ENCODE measurements at regions not wholly inside any gene's neighbourhood (a gene's known extent, or its start where the extent isn't known, plus 50 kb on each side); places are given as distances from the start of the nearest gene placed in this dataset.

DNA sequence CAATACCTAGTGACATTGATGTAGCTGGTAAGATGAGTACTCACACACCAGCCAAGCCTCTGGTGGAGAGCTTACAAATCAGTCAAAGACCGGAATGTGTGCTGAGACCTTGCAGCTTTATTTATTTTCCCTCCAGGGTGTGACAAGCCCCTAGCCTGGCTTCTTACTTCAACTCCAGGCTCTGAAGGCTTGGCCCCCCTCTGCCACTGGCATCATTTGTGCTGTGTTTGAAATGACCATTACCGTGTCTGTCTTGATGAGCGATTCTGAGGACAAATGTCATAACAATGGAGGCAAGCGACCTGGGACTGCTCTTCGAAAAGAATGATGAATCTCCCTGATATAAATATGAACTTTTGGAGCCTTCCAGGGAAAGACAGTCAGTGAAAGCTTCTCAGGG lies 749.9 kb upstream of the HS6ST1 start:
- Histone ChIP-seq H2AFZ (ENCODE audit: low read length) (no peak overlapping the region), H3K27ac (ENCODE audit: low read length) (no peak overlapping the region), H3K4me1 (ENCODE audit: insufficient read depth, low read length) (no peaks in the 10 kb centered on the region), H3K9me3 (ENCODE audit: low read length) (no peaks in the 10 kb centered on the region), H3K4me2 (ENCODE audit: low read length) (no peak overlapping the region), H3F3A (ENCODE audit: low read length, unreplicated experiment) (no peaks in the 10 kb centered on the region), H3K9ac (ENCODE audit: low read length) (no peak overlapping the region), H4K20me1 (ENCODE audit: low read length) (no peaks in the 10 kb centered on the region), H3K79me2 (ENCODE audit: low read length) (no peaks in the 10 kb centered on the region), H3K4me3 (ENCODE audit: low read length) (no peak overlapping the region), H3K9me2 (replicated peaks; ENCODE audit: low read length) (no peaks in the 10 kb centered on the region), H3K27me3 (ENCODE audit: low read length) (no peaks in the 10 kb centered on the region), H3K36me3 (ENCODE audit: low read depth, low read length) (no peaks in the 10 kb centered on the region)
- BruUV-seq (replicated peaks), result no TSS peak
- ChIA-PET CTCF (no interaction called here), POLR2A (ENCODE audit: unreplicated experiment) (no interaction called here)
- no peak for TF ChIP-seq EZH2phosphoT487 (IDR thresholded peaks at IDR 0.05; ENCODE audit: borderline replicate concordance, low read length)
- TF ChIP-seq EZH2 (IDR thresholded peaks at IDR 0.05; ENCODE audit: low read length, unreplicated experiment), result no peak
- TF ChIP-seq, protein P1, sequence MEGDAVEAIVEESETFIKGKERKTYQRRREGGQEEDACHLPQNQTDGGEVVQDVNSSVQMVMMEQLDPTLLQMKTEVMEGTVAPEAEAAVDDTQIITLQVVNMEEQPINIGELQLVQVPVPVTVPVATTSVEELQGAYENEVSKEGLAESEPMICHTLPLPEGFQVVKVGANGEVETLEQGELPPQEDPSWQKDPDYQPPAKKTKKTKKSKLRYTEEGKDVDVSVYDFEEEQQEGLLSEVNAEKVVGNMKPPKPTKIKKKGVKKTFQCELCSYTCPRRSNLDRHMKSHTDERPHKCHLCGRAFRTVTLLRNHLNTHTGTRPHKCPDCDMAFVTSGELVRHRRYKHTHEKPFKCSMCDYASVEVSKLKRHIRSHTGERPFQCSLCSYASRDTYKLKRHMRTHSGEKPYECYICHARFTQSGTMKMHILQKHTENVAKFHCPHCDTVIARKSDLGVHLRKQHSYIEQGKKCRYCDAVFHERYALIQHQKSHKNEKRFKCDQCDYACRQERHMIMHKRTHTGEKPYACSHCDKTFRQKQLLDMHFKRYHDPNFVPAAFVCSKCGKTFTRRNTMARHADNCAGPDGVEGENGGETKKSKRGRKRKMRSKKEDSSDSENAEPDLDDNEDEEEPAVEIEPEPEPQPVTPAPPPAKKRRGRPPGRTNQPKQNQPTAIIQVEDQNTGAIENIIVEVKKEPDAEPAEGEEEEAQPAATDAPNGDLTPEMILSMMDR (conservative IDR thresholded peaks at IDR 0.05; ENCODE audit: low read depth, low read length), result no peak
- DNase-seq, result no peak
- intact Hi-C loops (cut with micrococcal nuclease), result no loop called here
- no peak for ATAC-seq

DNA sequence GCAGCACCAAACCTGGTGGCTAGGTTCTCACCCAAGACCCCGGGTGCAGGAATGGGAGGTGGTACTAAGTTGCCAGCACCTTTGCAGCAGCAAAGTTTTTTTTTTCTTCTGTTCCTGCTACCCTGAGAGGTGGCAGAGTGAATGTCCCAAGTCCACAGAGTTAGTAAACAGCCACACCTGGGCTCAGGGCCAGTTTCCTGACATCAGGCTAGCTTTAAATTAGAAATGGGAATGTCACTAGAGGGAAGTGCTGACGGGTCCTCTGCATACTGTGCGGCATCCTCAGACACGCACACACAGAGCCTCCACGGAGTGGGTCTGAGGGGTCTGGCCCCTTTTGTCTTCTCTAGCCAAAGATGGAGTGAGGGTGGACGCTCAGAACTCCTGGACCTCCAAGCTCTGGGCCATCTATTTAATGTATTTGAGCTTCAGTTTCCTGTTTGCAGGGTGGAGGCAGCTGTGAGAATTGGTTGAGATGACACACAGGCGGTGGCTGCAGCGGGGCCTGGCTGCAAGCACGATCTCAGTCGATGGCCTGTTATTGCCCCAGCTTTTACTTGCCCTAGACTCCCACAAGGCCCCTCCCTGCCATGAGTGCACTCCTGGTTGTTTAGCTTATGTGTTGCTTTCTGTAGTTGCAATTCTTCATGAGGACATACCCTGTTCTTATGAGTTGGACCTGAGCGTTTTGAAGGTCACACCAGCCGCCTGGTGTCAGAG lies 751.4 kb upstream of the HS6ST1 start:
- CTCF ChIA-PET, result no interaction called here
- ATAC-seq (no peak), DNase-seq (no peak)
- Histone ChIP-seq H3K36me3 (ENCODE audit: low read depth, low read length) (no peaks in the 10 kb centered on the region), H3F3A (ENCODE audit: low read length, unreplicated experiment) (no peaks in the 10 kb centered on the region), H3K4me2 (ENCODE audit: low read length) (no peak overlapping the region), H3K4me3 (ENCODE audit: low read length) (no peak overlapping the region), H2AFZ (ENCODE audit: low read length) (no peak overlapping the region), H3K79me2 (ENCODE audit: low read length) (no peaks in the 10 kb centered on the region), H3K27ac (ENCODE audit: low read length) (no peak overlapping the region), H3K4me1 (ENCODE audit: insufficient read depth, low read length) (no peaks in the 10 kb centered on the region), H3K9ac (ENCODE audit: low read length) (no peak overlapping the region), H3K9me2 (replicated peaks; ENCODE audit: low read length) (no peaks in the 10 kb centered on the region), H3K27me3 (ENCODE audit: low read length) (no peaks in the 10 kb centered on the region), H4K20me1 (ENCODE audit: low read length) (no peaks in the 10 kb centered on the region), H3K9me3 (ENCODE audit: low read length) (no peaks in the 10 kb centered on the region)
- POLR2A ChIA-PET (ENCODE audit: unreplicated experiment), result no interaction called here
- TF ChIP-seq, protein P1 (conservative IDR thresholded peaks at IDR 0.05; ENCODE audit: low read depth, low read length), result no peak
- no peak for TF ChIP-seq EZH2 (IDR thresholded peaks at IDR 0.05; ENCODE audit: low read length, unreplicated experiment)
- TF ChIP-seq EZH2phosphoT487 (IDR thresholded peaks at IDR 0.05; ENCODE audit: borderline replicate concordance, low read length), result no peak
- BruUV-seq (replicated peaks), result no TSS peak
- intact Hi-C loops (cut with micrococcal nuclease), result no loop called here

DNA sequence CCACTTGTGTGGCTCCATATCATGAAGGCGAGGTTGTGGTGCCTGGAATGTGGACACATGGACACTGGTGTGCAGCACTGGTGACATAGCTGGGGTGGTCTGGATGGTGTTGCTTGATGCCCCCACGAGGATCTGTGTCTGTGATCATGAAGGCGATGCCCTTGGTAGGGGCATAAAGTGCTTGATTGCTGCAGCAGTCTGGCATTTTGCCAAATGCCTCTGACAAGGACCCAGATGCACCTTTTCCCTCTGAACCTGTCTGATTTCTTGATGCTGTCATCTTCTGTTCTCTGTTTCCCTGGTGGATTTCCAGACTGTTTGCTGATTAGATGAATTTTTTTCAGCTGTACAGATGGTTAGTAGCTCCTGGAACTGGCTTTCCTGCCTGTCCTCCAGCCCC lies 752.0 kb upstream of the HS6ST1 start:
- Histone ChIP-seq H3K4me1 (ENCODE audit: insufficient read depth, low read length) (no peaks in the 10 kb centered on the region), H3F3A (ENCODE audit: low read length, unreplicated experiment) (no peaks in the 10 kb centered on the region), H3K4me3 (ENCODE audit: low read length) (no peak overlapping the region), H3K9me3 (ENCODE audit: low read length) (no peaks in the 10 kb centered on the region), H3K4me2 (ENCODE audit: low read length) (no peak overlapping the region), H3K9ac (ENCODE audit: low read length) (no peak overlapping the region), H2AFZ (ENCODE audit: low read length) (no peak overlapping the region), H3K27ac (ENCODE audit: low read length) (no peak overlapping the region), H3K79me2 (ENCODE audit: low read length) (no peaks in the 10 kb centered on the region), H3K27me3 (ENCODE audit: low read length) (no peaks in the 10 kb centered on the region), H4K20me1 (ENCODE audit: low read length) (no peaks in the 10 kb centered on the region), H3K36me3 (ENCODE audit: low read depth, low read length) (no peaks in the 10 kb centered on the region), H3K9me2 (replicated peaks; ENCODE audit: low read length) (no peaks in the 10 kb centered on the region)
- no TSS peak for BruUV-seq (replicated peaks)
- ChIA-PET POLR2A (ENCODE audit: unreplicated experiment) (no interaction called here), CTCF (no interaction called here)
- TF ChIP-seq EZH2phosphoT487 (IDR thresholded peaks at IDR 0.05; ENCODE audit: borderline replicate concordance, low read length) (no peak), EZH2 (IDR thresholded peaks at IDR 0.05; ENCODE audit: low read length, unreplicated experiment) (no peak)
- TF ChIP-seq, protein P1 (conservative IDR thresholded peaks at IDR 0.05; ENCODE audit: low read depth, low read length), result no peak
- ATAC-seq, result no peak
- no peak for DNase-seq
- intact Hi-C loops (cut with micrococcal nuclease), result no loop called here
